Progenitor cell of endocrine pancreas (in vitro differentiated cells): ENCODE measurements at regions not wholly inside any gene's neighbourhood (a gene's known extent, or its start where the extent isn't known, plus 50 kb on each side); places are given as distances from the start of the nearest gene placed in this dataset.

ENCODE experiments used
- DNase-seq: peaks from one replicate; pipeline ENCODE4 v3.0.0; 2021; ENCODE audit warnings: low spot score; ENCODE audit not compliant: unreplicated experiment
- H3K27ac Mint-ChIP-seq: 2 replicates; pipeline ENCODE4 v1.8.0; 2021; ENCODE audit warnings: mild to moderate bottlenecking, moderate library complexity, mixed read lengths
- H3K27me3 Mint-ChIP-seq: 2 replicates; pipeline ENCODE4 v1.8.0; 2021; ENCODE audit warnings: mixed read lengths
- H3K36me3 Mint-ChIP-seq: 2 replicates; pipeline ENCODE4 v1.8.0; 2022; ENCODE audit warnings: mixed read lengths; ENCODE audit not compliant: insufficient read depth
- H3K4me1 Mint-ChIP-seq: 2 replicates; pipeline ENCODE4 v1.8.0; 2021; ENCODE audit warnings: low read depth, mixed read lengths
- H3K4me3 Mint-ChIP-seq: 2 replicates; pipeline ENCODE4 v1.8.0; 2021; ENCODE audit warnings: low read depth, mild to moderate bottlenecking, moderate library complexity, mixed read lengths
- H3K9me3 Mint-ChIP-seq: 2 replicates; pipeline ENCODE4 v1.8.0; 2021; ENCODE audit warnings: low read depth, mixed read lengths
- CTCF ChIP-seq: fragments of 200-600 bp; sonication (generic); IDR thresholded peaks from one replicate; pipeline ENCODE4 v1.5.0; 2021; ENCODE audit warnings: antibody characterized with exemption, mild to moderate bottlenecking; ENCODE audit not compliant: unreplicated experiment

- no peak overlapping the region for H3K27ac Mint-ChIP-seq
- no peaks in the 10 kb centered on the region for H3K4me1 Mint-ChIP-seq
- no peaks in the 10 kb centered on the region for H3K36me3 Mint-ChIP-seq
- peaks cover 41% of the 10 kb centered on the region for H3K27me3 Mint-ChIP-seq
- no peak overlapping the region for H3K4me3 Mint-ChIP-seq
- H3K9me3 Mint-ChIP-seq: peaks cover 12% of the 10 kb centered on the region
- no peak for TF ChIP-seq CTCF
- no peak for DNase-seq
These were observed 326.1 kb upstream of the NCAM1 start for GRCh38 chr11:112634995-112635737.

- Mint-ChIP-seq H3K9me3 (peaks cover 29% of the 10 kb centered on the region), H3K36me3 (no peaks in the 10 kb centered on the region), H3K27ac (no peak overlapping the region), H3K4me3 (no peak overlapping the region), H3K4me1 (no peaks in the 10 kb centered on the region), H3K27me3 (peaks cover 28% of the 10 kb centered on the region)
- DNase-seq: no peak
- no peak for TF ChIP-seq CTCF
These were observed 324.1 kb upstream of the NCAM1 start for GRCh38 chr11:112637076-112637475.

DNA sequence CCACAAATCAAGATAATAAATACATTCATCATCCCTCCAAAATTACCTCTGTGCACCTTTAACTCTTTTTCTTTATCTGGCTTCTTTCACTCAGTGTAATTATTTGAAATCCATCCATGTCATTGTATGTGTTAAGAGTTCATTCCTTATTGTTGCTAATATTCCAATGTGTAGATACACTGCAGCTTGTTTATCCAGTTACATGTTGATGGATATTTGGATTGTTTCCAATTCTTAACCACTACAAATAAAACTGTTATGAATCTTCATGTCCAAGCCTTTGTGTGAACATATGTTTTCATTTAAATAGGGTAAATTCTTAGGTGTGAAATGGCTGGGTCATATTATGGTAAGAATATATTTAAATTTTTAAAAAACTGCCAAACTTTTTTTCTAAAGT lies 323.3 kb upstream of the NCAM1 start:
- Mint-ChIP-seq H3K4me3 (no peak overlapping the region), H3K27me3 (peaks cover 24% of the 10 kb centered on the region), H3K4me1 (no peaks in the 10 kb centered on the region), H3K9me3 (peaks cover 33% of the 10 kb centered on the region), H3K27ac (no peak overlapping the region), H3K36me3 (no peaks in the 10 kb centered on the region)
- no peak for TF ChIP-seq CTCF
- no peak for DNase-seq

DNA sequence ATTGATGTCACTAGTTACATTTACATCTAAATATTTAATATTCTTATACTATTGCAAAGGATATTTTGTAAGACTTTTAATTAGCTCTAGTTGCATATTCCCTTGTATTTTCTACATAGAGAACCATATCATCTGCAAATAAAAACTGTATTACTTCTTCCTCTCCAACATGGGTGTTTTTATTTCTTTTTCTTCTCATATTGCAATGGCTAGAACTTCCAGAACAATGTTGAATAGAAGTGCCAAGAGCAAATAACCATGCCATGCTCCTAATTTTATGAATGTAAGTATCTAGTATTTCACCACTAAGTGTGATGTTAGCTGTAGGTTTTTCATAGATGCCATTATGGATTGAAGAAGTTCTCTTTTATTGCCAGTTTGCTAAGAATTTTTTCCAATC lies 321.8 kb upstream of the NCAM1 start:
- peaks cover 14% of the 10 kb centered on the region for H3K27me3 Mint-ChIP-seq
- peaks cover 36% of the 10 kb centered on the region for H3K9me3 Mint-ChIP-seq
- H3K4me3 Mint-ChIP-seq: no peak overlapping the region
- no peaks in the 10 kb centered on the region for H3K36me3 Mint-ChIP-seq
- H3K4me1 Mint-ChIP-seq: no peaks in the 10 kb centered on the region
- no peak for TF ChIP-seq CTCF
- no peak for DNase-seq
- no peak overlapping the region for H3K27ac Mint-ChIP-seq

DNA sequence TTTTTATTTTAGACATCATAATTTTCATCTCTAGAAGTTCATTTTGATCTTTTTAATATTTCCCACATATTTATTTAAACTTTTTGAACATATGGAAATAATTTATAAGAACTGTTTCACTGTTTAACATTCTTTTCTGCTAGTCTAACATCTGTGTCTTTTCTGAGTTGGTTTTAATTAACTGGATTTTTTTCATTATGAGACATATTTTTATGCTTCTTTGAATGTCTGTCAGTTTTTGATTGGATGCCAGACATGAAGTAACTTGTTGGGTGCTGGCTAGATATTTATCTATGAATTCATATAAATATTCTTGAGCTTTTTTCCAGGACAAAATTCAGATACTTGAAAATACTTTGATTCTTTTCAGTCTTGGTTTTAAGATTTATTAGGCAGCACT lies 317.8 kb upstream of the NCAM1 start:
- no peak for TF ChIP-seq CTCF
- no peaks in the 10 kb centered on the region for H3K4me1 Mint-ChIP-seq
- DNase-seq: no peak
- H3K9me3 Mint-ChIP-seq: peaks cover 34% of the 10 kb centered on the region
- H3K27ac Mint-ChIP-seq: no peak overlapping the region
- peaks cover 7% of the 10 kb centered on the region for H3K27me3 Mint-ChIP-seq
- no peaks in the 10 kb centered on the region for H3K36me3 Mint-ChIP-seq
- H3K4me3 Mint-ChIP-seq: no peak overlapping the region
